Upper lobe of left lung (tissue), 4 donors: ENCODE measurements at regions not wholly inside any gene's neighbourhood (a gene's known extent, or its start where the extent isn't known, plus 50 kb on each side); places are given as distances from the start of the nearest gene placed in this dataset.

Experiments
- POLR2A ChIP-seq, 4 donors: fragments of 450-650 bp; IDR thresholded peaks; one replicate each; pipeline ENCODE4 v1.5.1; 2016 to 2017; ENCODE audit warnings: antibody characterized with exemption in 4 of 4, mild to moderate bottlenecking in 2 of 4
- POLR2AphosphoS5 ChIP-seq, 2 donors: sonication (generic); formaldehyde crosslinking; IDR thresholded peaks; one replicate each; pipeline ENCODE4 v1.5.1; 2017; ENCODE audit warnings: antibody characterized with exemption in 2 of 2
- TF ChIP-seq, protein P1 (sequence below), 6 experiments: fragments of 450-650 bp in 4 of 6; fragments of 200-600 bp in 2 of 6; sonication (generic) in 2 of 6; IDR thresholded peaks; one replicate each; pipeline ENCODE4 v1.5.1; 2016 to 2019; ENCODE audit warnings: antibody characterized with exemption in 6 of 6

DNA sequence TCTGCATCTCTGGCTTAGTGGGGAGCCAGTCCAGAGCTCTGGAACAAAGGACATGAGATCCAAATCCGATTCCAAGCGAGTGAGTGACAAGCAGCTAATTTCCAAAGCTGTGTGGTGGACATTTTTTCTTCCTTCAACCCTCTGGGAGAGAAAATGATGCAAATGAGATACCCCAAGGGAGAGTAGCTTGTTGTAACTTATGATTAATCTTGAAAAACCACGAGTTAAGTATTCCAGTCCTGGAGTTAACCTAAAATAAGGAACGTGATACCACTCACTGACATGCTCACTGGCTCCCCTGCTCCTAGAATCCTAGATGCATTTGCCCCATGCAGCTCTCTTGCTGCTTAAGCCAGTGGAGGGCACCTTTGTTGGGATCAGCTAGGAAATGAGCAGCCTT is 116.0 kb upstream of the HABP2 start:
- TF ChIP-seq, protein P1, sequence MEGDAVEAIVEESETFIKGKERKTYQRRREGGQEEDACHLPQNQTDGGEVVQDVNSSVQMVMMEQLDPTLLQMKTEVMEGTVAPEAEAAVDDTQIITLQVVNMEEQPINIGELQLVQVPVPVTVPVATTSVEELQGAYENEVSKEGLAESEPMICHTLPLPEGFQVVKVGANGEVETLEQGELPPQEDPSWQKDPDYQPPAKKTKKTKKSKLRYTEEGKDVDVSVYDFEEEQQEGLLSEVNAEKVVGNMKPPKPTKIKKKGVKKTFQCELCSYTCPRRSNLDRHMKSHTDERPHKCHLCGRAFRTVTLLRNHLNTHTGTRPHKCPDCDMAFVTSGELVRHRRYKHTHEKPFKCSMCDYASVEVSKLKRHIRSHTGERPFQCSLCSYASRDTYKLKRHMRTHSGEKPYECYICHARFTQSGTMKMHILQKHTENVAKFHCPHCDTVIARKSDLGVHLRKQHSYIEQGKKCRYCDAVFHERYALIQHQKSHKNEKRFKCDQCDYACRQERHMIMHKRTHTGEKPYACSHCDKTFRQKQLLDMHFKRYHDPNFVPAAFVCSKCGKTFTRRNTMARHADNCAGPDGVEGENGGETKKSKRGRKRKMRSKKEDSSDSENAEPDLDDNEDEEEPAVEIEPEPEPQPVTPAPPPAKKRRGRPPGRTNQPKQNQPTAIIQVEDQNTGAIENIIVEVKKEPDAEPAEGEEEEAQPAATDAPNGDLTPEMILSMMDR (IDR thresholded peaks at IDR 0.05), result no peak
- TF ChIP-seq POLR2AphosphoS5 (IDR thresholded peaks at IDR 0.05), result no peak
- no peak for TF ChIP-seq POLR2A (IDR thresholded peaks at IDR 0.05)
